Right lobe of liver (tissue), 4 donors: ENCODE measurements at regions not wholly inside any gene's neighbourhood (a gene's known extent, or its start where the extent isn't known, plus 50 kb on each side); places are given as distances from the start of the nearest gene placed in this dataset.

Experiments used
- POLR2A ChIP-seq: fragments of 450-650 bp; IDR thresholded peaks from one replicate; pipeline ENCODE4 v1.6.1; 2017; ENCODE audit warnings: antibody characterized with exemption, mild to moderate bottlenecking
- TF ChIP-seq, protein P1 (sequence below), 4 donors: fragments of 200-600 bp in 3 of 4; fragments of 450-650 bp in 1 of 4; IDR thresholded peaks; one replicate each; pipeline versions ENCODE4 v1.5.1 to v1.8.0; 2016 to 2022; ENCODE audit warnings: antibody characterized with exemption in 4 of 4, mild to moderate bottlenecking in 2 of 4
- donor health status: DM: no; HTN: no; CAD: no.
- donor health status: DM: no; HTN: no; CAD: no.
- donor health status: DM: no; HTN: yes; CAD: no.

GRCh38 chr9:17993024-17993423 lies 414.2 kb downstream of the SH3GL2 start:
- TF ChIP-seq, protein P1, sequence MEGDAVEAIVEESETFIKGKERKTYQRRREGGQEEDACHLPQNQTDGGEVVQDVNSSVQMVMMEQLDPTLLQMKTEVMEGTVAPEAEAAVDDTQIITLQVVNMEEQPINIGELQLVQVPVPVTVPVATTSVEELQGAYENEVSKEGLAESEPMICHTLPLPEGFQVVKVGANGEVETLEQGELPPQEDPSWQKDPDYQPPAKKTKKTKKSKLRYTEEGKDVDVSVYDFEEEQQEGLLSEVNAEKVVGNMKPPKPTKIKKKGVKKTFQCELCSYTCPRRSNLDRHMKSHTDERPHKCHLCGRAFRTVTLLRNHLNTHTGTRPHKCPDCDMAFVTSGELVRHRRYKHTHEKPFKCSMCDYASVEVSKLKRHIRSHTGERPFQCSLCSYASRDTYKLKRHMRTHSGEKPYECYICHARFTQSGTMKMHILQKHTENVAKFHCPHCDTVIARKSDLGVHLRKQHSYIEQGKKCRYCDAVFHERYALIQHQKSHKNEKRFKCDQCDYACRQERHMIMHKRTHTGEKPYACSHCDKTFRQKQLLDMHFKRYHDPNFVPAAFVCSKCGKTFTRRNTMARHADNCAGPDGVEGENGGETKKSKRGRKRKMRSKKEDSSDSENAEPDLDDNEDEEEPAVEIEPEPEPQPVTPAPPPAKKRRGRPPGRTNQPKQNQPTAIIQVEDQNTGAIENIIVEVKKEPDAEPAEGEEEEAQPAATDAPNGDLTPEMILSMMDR (IDR thresholded peaks at IDR 0.05): no peak
- no peak for TF ChIP-seq POLR2A
